Retinal pigment epithelial cell (primary cell): ENCODE measurements at regions not wholly inside any gene's neighbourhood (a gene's known extent, or its start where the extent isn't known, plus 50 kb on each side); places are given as distances from the start of the nearest gene placed in this dataset.

Experiments used
- DNase-seq: peaks from one replicate; pipeline ENCODE4 v3.0.0-alpha.2; 2010; ENCODE audit warnings: low read depth
- H3K4me3 ChIP-seq: 2 replicates; pipeline ENCODE4 v1.5.1; 2011; ENCODE audit warnings: mild to moderate bottlenecking, low read length, control low read depth, moderate library complexity
- CTCF ChIP-seq: conservative IDR thresholded peaks from 2 replicates; pipeline ENCODE4 v1.5.1; 2011; ENCODE audit warnings: low read depth, low read length, control low read depth, inconsistent platforms

DNA sequence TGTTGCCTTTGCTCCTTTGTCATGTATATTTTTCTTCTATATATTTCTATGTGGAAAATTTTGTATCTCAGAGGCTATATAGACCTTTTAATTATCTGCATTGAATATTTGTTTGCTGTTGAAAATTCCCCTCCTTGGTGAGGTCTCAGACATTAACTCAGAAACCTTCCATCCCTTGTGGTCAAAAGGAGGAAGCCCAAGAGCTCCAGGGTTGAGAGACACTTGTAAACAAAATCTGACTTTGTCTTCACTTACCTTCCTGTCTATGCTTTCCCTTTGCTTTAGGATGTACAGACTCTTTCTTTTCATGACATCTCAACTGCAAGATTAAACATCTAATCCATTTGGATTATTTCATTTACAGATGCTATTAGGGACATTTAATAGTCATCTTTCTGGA is 157.5 kb downstream of the PCDH20 start:
- H3K4me3 ChIP-seq: no peak overlapping the region
- no peak for DNase-seq
- no peak for TF ChIP-seq CTCF

- no peak for DNase-seq
- no peak overlapping the region for H3K4me3 ChIP-seq
- TF ChIP-seq CTCF: peak; percentile 58
Observed at GRCh38 chr13:61255040-61255796, 160.4 kb downstream of the PCDH20 start.

DNA sequence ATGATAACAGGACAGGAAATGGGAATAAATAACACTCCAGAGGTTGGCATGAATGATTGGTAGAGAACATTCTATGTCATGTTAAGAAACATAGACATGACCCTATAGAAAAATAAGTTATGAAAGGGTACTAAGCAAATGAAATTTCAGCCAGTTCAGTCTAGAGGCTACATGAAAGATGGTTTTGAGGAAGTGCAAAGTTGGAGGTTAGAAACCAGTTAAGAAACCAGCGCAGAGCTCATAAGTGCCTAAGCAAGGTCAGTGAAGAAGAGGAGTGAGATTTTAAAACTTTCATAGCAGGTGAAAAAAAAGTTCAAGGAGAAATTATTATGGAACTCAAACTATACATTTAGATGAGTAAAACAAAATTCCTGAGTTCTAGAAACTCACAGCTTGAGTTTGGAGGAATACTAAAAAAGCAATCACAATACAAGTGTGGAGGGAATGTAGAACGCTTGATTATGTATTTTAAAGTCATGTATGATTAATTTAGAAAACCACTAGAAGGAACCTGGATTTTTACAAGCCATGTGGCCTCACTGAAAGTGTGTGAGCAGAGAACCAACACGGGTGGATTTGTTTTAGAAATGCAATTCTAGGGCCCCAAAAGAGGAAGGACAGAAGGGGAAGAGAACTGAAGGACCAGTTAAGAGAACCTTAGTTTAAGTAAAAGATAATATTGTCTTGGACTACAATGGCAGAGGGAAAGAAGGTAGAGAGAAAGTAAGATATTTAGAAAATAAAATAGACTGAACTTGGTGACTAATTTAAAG is 162.4 kb downstream of the PCDH20 start:
- no peak overlapping the region for H3K4me3 ChIP-seq
- DNase-seq: no peak
- no peak for TF ChIP-seq CTCF

GRCh38 chr13:61252213-61252612 is 163.4 kb downstream of the PCDH20 start:
- DNase-seq: no peak
- no peak overlapping the region for H3K4me3 ChIP-seq
- no peak for TF ChIP-seq CTCF

DNA sequence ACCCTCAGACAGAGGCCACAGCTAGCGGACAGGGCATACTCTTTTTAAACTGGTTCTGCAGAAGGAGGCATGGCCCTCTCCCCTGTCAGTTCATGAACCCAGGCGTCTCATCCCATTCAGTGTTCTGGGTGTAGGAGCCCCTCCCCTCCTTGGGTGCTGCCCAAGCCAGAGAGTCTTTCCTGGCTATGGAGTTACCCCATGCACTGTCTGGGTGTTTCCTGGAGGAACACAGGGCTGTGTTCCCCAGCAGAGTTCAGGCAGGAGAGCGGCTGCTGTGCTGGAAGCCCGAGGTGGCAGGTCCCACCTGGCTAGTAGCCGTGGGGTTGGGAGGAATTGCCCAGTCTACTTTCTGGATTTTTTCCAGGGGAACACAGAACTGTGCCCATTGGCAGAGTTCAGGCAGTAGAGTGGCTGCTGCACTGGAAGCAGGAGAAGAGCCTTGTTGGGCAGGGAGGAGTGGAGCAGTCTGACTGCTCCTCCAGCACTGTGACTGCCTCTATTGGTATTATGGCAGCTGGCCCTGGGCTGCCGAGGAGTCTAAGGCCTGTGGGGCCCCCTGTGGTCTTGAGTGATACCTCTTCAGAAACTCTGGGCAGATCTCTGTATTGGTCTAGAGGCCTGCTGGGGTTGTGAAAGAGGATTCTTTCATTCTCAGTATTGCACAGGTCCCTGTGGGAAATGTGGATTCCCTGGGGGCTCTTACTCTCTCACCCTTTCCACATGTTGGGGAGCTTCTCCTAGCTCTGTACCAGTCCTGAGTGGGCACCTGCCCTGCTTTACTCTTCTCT is 168.3 kb downstream of the PCDH20 start:
- DNase-seq: no peak
- H3K4me3 ChIP-seq: no peak overlapping the region
- TF ChIP-seq CTCF: no peak

GRCh38 chr13:61246351-61246750 is 169.3 kb downstream of the PCDH20 start:
- no peak for DNase-seq
- no peak for TF ChIP-seq CTCF

More at GRCh38 chr13:61246351-61246750, 169.3 kb downstream of the PCDH20 start:
- no peak overlapping the region for H3K4me3 ChIP-seq
